GM12891 (cell line): ENCODE measurements at regions not wholly inside any gene's neighbourhood (a gene's known extent, or its start where the extent isn't known, plus 50 kb on each side); places are given as distances from the start of the nearest gene placed in this dataset.

Experiments used
- PAX5 ChIP-seq: IDR thresholded peaks from 2 replicates; pipeline ENCODE4 v1.6.1; 2011; ENCODE audit warnings: low read length, moderate library complexity, mild to moderate bottlenecking; ENCODE audit not compliant: insufficient read depth, severe bottlenecking
- POLR2A ChIP-seq: IDR thresholded peaks from 2 replicates; pipeline ENCODE4 v1.6.1; 2011; ENCODE audit warnings: low read depth, low read length, control low read depth
- POLR2AphosphoS5 ChIP-seq: IDR thresholded peaks from 2 replicates; pipeline ENCODE4 v1.6.1; 2011; ENCODE audit warnings: low read depth, low read length, control low read depth
- POU2F2 ChIP-seq: IDR thresholded peaks from 2 replicates; pipeline ENCODE4 v1.6.1; 2011; ENCODE audit warnings: low read depth, mild to moderate bottlenecking, control low read depth, low read length, moderate library complexity
- SPI1 ChIP-seq: IDR thresholded peaks from 2 replicates; pipeline ENCODE4 v1.6.1; 2011; ENCODE audit warnings: low read depth, low read length, control low read depth
- TAF1 ChIP-seq: IDR thresholded peaks from 2 replicates; pipeline ENCODE4 v1.6.1; 2011; ENCODE audit warnings: low read depth, low read length, control low read depth

- TF ChIP-seq POLR2A: no peak
- no peak for TF ChIP-seq POLR2AphosphoS5
- no peak for TF ChIP-seq TAF1
- TF ChIP-seq SPI1: no peak
- TF ChIP-seq PAX5: no peak
- TF ChIP-seq POU2F2: no peak
Observed at GRCh38 chr6:3513416-3513815, 56.6 kb upstream of the SLC22A23 start.
